ENCODE measurements at regions not wholly inside any gene's neighbourhood (a gene's known extent, or its start where the extent isn't known, plus 50 kb on each side); places are given as distances from the start of the nearest gene placed in this dataset.

- TF ChIP-seq CTCF (IDR thresholded peaks at IDR 0.05) (no peak), POLR2A (IDR thresholded peaks at IDR 0.05) (no peak), POLR2AphosphoS5 (IDR thresholded peaks at IDR 0.05; ENCODE audit: insufficient read depth in 1 of 2, low read depth in 1 of 2) (no peak)
These were observed 1686.7 kb upstream of the MIR17HG start for GRCh38 chr13:89660752-89661151.

Data from vagina (tissue), 2 donors.